Activated B cell treated with CpG ODN at 0.5 μM for 24 hours (primary cell): ENCODE measurements at regions not wholly inside any gene's neighbourhood (a gene's known extent, or its start where the extent isn't known, plus 50 kb on each side); places are given as distances from the start of the nearest gene placed in this dataset.
"Not testable (repeated sequence)": the region's sequence is repeated elsewhere in the genome, so short reads cannot be mapped to it uniquely, and the experiment has no call there.

Experiments used
- ATAC-seq: fragments of 200-7000 bp; cut with Tn5 transposase; one replicate; pipeline ENCODE4 v1.10.0; 2021; ENCODE audit warnings: low read depth, mild to moderate bottlenecking, moderate library complexity
- CTCF ChIA-PET: fragments of 350-600 bp; sonication (Branson Sonifier 250); formaldehyde crosslinking; loops from one replicate; lab custom pipeline; 2021; ENCODE audit warnings: antibody characterized with exemption; lab: Charles Lee
- POLR2A ChIA-PET: fragments of 350-600 bp; sonication (Branson Sonifier 250); formaldehyde crosslinking; loops from one replicate; lab custom pipeline; 2021; ENCODE audit warnings: antibody characterized with exemption; lab: Charles Lee
- DNase-seq: peaks from one replicate; pipeline ENCODE4 v3.0.0; 2022
- H3K27ac Mint-ChIP-seq: one replicate; pipeline ENCODE4 v1.8.0; 2020; ENCODE audit warnings: mixed read lengths
- H3K27me3 Mint-ChIP-seq: one replicate; pipeline ENCODE4 v1.8.0; 2021; ENCODE audit warnings: mixed read lengths
- H3K36me3 Mint-ChIP-seq: one replicate; pipeline ENCODE4 v1.8.0; 2021; ENCODE audit warnings: low read depth, mixed read lengths
- H3K4me1 Mint-ChIP-seq: one replicate; pipeline ENCODE4 v1.8.0; 2021; ENCODE audit warnings: mixed read lengths
- H3K4me3 Mint-ChIP-seq: one replicate; pipeline ENCODE4 v1.8.0; 2020; ENCODE audit warnings: mild to moderate bottlenecking, mixed read lengths
- H3K9me3 Mint-ChIP-seq: one replicate; pipeline ENCODE4 v1.8.0; 2020; ENCODE audit warnings: mixed read lengths
- intact Hi-C: fragments of 100-400 bp; cut with micrococcal nuclease; formaldehyde crosslinking; loops from one replicate; pipeline ENCODE4 v1.15.1; 2024
- TF ChIP-seq, protein P1 (sequence below): fragments of 200-600 bp; IDR thresholded peaks from one replicate; pipeline ENCODE4 v1.8.0; 2022; ENCODE audit warnings: antibody characterized with exemption, mild to moderate bottlenecking

DNA sequence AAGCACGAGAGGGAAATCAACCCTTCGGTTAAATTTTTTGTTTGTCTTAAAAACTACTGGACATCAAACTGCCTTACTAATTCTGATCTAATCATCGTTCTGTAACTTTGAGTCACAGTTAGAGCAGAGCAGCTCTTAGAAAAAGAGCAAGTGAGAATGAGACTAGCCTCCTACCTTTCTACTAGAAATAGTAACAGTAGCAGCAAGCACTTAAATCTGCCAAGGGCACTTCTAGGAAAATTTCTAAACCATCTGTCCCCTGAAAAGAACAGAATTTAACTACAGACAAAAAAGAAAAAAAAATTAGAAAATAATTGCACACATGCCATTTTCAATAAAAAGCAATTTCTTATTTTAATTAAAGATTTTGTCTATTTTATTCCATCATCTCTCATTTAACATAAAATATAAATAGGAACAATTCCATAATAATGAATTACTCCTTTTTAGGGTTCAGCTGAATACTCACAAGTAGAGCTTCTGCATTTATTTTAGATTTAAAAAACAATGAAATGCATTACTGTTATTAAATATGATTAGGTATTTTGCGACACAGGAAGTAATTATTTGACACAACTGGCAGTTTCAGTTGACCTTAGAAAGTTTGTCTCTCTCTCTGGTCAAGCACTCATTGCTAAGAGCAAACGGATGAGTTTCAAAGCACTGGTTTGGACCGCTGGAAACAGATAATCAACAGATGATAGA, 250.8 kb upstream of the SOX9 start:
- DNase-seq, result no peak
- Mint-ChIP-seq H3K27me3 (no peaks in the 10 kb centered on the region), H3K9me3 (peaks cover 6% of the 10 kb centered on the region), H3K4me3 (no peak overlapping the region), H3K4me1 (no peaks in the 10 kb centered on the region), H3K27ac (no peak overlapping the region), H3K36me3 (no peaks in the 10 kb centered on the region)
- no peak for ATAC-seq
- POLR2A ChIA-PET, result no interaction called here
- intact Hi-C loops, result no loop called here
- CTCF ChIA-PET, result no interaction called here
- TF ChIP-seq, protein P1, sequence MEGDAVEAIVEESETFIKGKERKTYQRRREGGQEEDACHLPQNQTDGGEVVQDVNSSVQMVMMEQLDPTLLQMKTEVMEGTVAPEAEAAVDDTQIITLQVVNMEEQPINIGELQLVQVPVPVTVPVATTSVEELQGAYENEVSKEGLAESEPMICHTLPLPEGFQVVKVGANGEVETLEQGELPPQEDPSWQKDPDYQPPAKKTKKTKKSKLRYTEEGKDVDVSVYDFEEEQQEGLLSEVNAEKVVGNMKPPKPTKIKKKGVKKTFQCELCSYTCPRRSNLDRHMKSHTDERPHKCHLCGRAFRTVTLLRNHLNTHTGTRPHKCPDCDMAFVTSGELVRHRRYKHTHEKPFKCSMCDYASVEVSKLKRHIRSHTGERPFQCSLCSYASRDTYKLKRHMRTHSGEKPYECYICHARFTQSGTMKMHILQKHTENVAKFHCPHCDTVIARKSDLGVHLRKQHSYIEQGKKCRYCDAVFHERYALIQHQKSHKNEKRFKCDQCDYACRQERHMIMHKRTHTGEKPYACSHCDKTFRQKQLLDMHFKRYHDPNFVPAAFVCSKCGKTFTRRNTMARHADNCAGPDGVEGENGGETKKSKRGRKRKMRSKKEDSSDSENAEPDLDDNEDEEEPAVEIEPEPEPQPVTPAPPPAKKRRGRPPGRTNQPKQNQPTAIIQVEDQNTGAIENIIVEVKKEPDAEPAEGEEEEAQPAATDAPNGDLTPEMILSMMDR, result no peak

- CTCF ChIA-PET, result no interaction called here
- ATAC-seq (no peak), DNase-seq (no peak)
- H3K9me3 Mint-ChIP-seq, result peaks cover 7% of the 10 kb centered on the region
- intact Hi-C loops, result no loop called here
- no peak overlapping the region for H3K4me3 Mint-ChIP-seq
- H3K27me3 Mint-ChIP-seq, result no peaks in the 10 kb centered on the region
- no peak overlapping the region for H3K27ac Mint-ChIP-seq
- TF ChIP-seq, protein P1, result no peak
- no peaks in the 10 kb centered on the region for H3K36me3 Mint-ChIP-seq
- H3K4me1 Mint-ChIP-seq, result no peaks in the 10 kb centered on the region
- POLR2A ChIA-PET, result no interaction called here
These were observed 250.3 kb upstream of the SOX9 start for GRCh38 chr17:71870546-71870862.

- intact Hi-C loops, result no loop called here
- ATAC-seq (no peak), DNase-seq (no peak)
- H3K27me3 Mint-ChIP-seq, result no peaks in the 10 kb centered on the region
- ChIA-PET POLR2A (no interaction called here), CTCF (no interaction called here)
- no peaks in the 10 kb centered on the region for H3K4me1 Mint-ChIP-seq
- H3K4me3 Mint-ChIP-seq, result no peak overlapping the region
- TF ChIP-seq, protein P1, result no peak
- no peak overlapping the region for H3K27ac Mint-ChIP-seq
- H3K9me3 Mint-ChIP-seq, result peaks cover 4% of the 10 kb centered on the region
- H3K36me3 Mint-ChIP-seq, result no peaks in the 10 kb centered on the region
These were observed 247.9 kb upstream of the SOX9 start for GRCh38 chr17:71872843-71873485.

DNA sequence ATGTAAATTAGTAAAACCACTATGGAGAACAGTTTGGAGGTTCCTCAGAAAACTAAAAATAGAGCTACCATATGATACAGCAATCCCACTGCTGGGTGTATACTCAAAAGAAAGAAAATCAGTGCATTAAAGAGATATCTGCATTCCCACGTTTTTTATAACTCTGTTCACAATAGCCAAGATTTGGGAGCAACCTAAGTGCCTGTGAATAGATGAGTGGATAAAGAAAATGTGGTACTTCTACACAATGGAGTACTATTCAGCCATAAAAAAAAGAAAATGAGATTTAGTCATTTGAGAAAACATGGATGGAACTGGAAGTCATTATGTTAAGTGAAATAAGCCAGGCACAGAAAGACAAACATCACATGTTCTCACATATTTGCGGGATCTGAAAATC, 246.0 kb upstream of the SOX9 start:
- H3K27ac Mint-ChIP-seq, H3K4me3 Mint-ChIP-seq, H3K36me3 Mint-ChIP-seq: not testable (repeated sequence)

GRCh38 chr17:71878271-71878670, 242.5 kb upstream of the SOX9 start:
- no peaks in the 10 kb centered on the region for H3K27me3 Mint-ChIP-seq
- DNase-seq (no peak), ATAC-seq (no peak)
- H3K27ac Mint-ChIP-seq, result no peak overlapping the region
- ChIA-PET CTCF (no interaction called here), POLR2A (no interaction called here)
- H3K4me1 Mint-ChIP-seq, result no peaks in the 10 kb centered on the region
- peaks cover 6% of the 10 kb centered on the region for H3K9me3 Mint-ChIP-seq
- TF ChIP-seq, protein P1, result no peak
- no peak overlapping the region for H3K4me3 Mint-ChIP-seq
- no peaks in the 10 kb centered on the region for H3K36me3 Mint-ChIP-seq
- intact Hi-C loops, result no loop called here

More for the DNA sequence above, 246.0 kb upstream of the SOX9 start:
- ATAC-seq, DNase-seq, CTCF ChIA-PET, H3K4me1 Mint-ChIP-seq, H3K27me3 Mint-ChIP-seq, H3K9me3 Mint-ChIP-seq, POLR2A ChIA-PET, intact Hi-C loops: not testable (repeated sequence)
